ENCODE measurements at regions not wholly inside any gene's neighbourhood (a gene's known extent, or its start where the extent isn't known, plus 50 kb on each side); places are given as distances from the start of the nearest gene placed in this dataset.

GRCh38 chr15:69857250-69857649 is 240.5 kb downstream of the TLE3 start:
- TF ChIP-seq, protein P1, sequence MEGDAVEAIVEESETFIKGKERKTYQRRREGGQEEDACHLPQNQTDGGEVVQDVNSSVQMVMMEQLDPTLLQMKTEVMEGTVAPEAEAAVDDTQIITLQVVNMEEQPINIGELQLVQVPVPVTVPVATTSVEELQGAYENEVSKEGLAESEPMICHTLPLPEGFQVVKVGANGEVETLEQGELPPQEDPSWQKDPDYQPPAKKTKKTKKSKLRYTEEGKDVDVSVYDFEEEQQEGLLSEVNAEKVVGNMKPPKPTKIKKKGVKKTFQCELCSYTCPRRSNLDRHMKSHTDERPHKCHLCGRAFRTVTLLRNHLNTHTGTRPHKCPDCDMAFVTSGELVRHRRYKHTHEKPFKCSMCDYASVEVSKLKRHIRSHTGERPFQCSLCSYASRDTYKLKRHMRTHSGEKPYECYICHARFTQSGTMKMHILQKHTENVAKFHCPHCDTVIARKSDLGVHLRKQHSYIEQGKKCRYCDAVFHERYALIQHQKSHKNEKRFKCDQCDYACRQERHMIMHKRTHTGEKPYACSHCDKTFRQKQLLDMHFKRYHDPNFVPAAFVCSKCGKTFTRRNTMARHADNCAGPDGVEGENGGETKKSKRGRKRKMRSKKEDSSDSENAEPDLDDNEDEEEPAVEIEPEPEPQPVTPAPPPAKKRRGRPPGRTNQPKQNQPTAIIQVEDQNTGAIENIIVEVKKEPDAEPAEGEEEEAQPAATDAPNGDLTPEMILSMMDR (IDR thresholded peaks at IDR 0.05; ENCODE audit: low read length): no peak
- TF ChIP-seq EZH2 (optimal IDR thresholded peaks at IDR 0.05; ENCODE audit: low read depth, low read length): no peak
- TF ChIP-seq EZH2phosphoT487 (IDR thresholded peaks at IDR 0.05; ENCODE audit: low read length): no peak

All from MM.1S (cell line).